Activated B cell treated with CpG ODN at 0.5 μM for 24 hours (primary cell): ENCODE measurements at regions not wholly inside any gene's neighbourhood (a gene's known extent, or its start where the extent isn't known, plus 50 kb on each side); places are given as distances from the start of the nearest gene placed in this dataset.

Experiments used
- ATAC-seq: fragments of 200-7000 bp; cut with Tn5 transposase; one replicate; pipeline ENCODE4 v1.10.0; 2021; ENCODE audit warnings: low read depth, mild to moderate bottlenecking, moderate library complexity
- CTCF ChIA-PET: fragments of 350-600 bp; sonication (Branson Sonifier 250); formaldehyde crosslinking; loops from one replicate; lab custom pipeline; 2021; ENCODE audit warnings: antibody characterized with exemption; lab: Charles Lee
- POLR2A ChIA-PET: fragments of 350-600 bp; sonication (Branson Sonifier 250); formaldehyde crosslinking; loops from one replicate; lab custom pipeline; 2021; ENCODE audit warnings: antibody characterized with exemption; lab: Charles Lee
- DNase-seq: peaks from one replicate; pipeline ENCODE4 v3.0.0; 2022
- H3K27ac Mint-ChIP-seq: one replicate; pipeline ENCODE4 v1.8.0; 2020; ENCODE audit warnings: mixed read lengths
- H3K27me3 Mint-ChIP-seq: one replicate; pipeline ENCODE4 v1.8.0; 2021; ENCODE audit warnings: mixed read lengths
- H3K36me3 Mint-ChIP-seq: one replicate; pipeline ENCODE4 v1.8.0; 2021; ENCODE audit warnings: low read depth, mixed read lengths
- H3K4me1 Mint-ChIP-seq: one replicate; pipeline ENCODE4 v1.8.0; 2021; ENCODE audit warnings: mixed read lengths
- H3K4me3 Mint-ChIP-seq: one replicate; pipeline ENCODE4 v1.8.0; 2020; ENCODE audit warnings: mild to moderate bottlenecking, mixed read lengths
- H3K9me3 Mint-ChIP-seq: one replicate; pipeline ENCODE4 v1.8.0; 2020; ENCODE audit warnings: mixed read lengths
- intact Hi-C: fragments of 100-400 bp; cut with micrococcal nuclease; formaldehyde crosslinking; loops from one replicate; pipeline ENCODE4 v1.15.1; 2024
- TF ChIP-seq, protein P1 (sequence below): fragments of 200-600 bp; IDR thresholded peaks from one replicate; pipeline ENCODE4 v1.8.0; 2022; ENCODE audit warnings: antibody characterized with exemption, mild to moderate bottlenecking

DNA sequence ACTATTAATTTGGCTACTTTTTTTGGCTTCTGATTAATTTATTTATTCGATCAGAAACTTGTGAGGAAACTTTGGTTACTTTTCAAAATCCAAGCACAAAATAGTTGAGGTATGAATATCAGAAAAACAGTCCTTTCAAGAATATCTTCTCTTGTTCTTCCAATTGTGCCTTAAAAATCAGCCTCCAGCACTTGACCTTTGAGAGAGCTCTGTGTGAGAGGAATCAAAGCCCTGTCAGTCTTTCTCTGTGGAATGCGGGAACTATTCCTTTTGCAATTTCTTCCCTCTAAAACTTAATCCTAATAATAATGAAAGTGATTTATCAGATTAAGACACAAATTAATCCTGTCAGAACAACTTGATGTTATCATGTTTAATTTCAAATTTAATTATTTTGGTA is 185.9 kb downstream of the ABHD5 start:
- DNase-seq (no peak), ATAC-seq (no peak)
- Mint-ChIP-seq H3K9me3 (no peaks in the 10 kb centered on the region), H3K36me3 (no peaks in the 10 kb centered on the region), H3K27ac (no peak overlapping the region), H3K27me3 (peaks cover 5% of the 10 kb centered on the region), H3K4me1 (no peaks in the 10 kb centered on the region), H3K4me3 (no peak overlapping the region)
- ChIA-PET POLR2A (no interaction called here), CTCF (no interaction called here)
- intact Hi-C loops = no loop called here
- TF ChIP-seq, protein P1, sequence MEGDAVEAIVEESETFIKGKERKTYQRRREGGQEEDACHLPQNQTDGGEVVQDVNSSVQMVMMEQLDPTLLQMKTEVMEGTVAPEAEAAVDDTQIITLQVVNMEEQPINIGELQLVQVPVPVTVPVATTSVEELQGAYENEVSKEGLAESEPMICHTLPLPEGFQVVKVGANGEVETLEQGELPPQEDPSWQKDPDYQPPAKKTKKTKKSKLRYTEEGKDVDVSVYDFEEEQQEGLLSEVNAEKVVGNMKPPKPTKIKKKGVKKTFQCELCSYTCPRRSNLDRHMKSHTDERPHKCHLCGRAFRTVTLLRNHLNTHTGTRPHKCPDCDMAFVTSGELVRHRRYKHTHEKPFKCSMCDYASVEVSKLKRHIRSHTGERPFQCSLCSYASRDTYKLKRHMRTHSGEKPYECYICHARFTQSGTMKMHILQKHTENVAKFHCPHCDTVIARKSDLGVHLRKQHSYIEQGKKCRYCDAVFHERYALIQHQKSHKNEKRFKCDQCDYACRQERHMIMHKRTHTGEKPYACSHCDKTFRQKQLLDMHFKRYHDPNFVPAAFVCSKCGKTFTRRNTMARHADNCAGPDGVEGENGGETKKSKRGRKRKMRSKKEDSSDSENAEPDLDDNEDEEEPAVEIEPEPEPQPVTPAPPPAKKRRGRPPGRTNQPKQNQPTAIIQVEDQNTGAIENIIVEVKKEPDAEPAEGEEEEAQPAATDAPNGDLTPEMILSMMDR = no peak

- H3K36me3 Mint-ChIP-seq = no peaks in the 10 kb centered on the region
- ATAC-seq (no peak), DNase-seq (no peak)
- H3K4me1 Mint-ChIP-seq = no peaks in the 10 kb centered on the region
- H3K4me3 Mint-ChIP-seq = no peak overlapping the region
- no peak overlapping the region for H3K27ac Mint-ChIP-seq
- H3K27me3 Mint-ChIP-seq = peaks cover 2% of the 10 kb centered on the region
- ChIA-PET CTCF (interaction anchor here (0.9 to 1.7 kb wide), 6 partner anchors 30 to 332 kb away, joined by 3 to 10 read pairs (median 6); no protein-coding TSS in a partner anchor), POLR2A (no interaction called here)
- H3K9me3 Mint-ChIP-seq = no peaks in the 10 kb centered on the region
- intact Hi-C loops = loop anchor here (1.0 to 2.0 kb wide), 4 partner anchors 118 to 335 kb away; no protein-coding TSS in a partner anchor
- TF ChIP-seq, protein P1 = no peak
These were observed 188.4 kb downstream of the ABHD5 start for GRCh38 chr3:43879166-43879565.

DNA sequence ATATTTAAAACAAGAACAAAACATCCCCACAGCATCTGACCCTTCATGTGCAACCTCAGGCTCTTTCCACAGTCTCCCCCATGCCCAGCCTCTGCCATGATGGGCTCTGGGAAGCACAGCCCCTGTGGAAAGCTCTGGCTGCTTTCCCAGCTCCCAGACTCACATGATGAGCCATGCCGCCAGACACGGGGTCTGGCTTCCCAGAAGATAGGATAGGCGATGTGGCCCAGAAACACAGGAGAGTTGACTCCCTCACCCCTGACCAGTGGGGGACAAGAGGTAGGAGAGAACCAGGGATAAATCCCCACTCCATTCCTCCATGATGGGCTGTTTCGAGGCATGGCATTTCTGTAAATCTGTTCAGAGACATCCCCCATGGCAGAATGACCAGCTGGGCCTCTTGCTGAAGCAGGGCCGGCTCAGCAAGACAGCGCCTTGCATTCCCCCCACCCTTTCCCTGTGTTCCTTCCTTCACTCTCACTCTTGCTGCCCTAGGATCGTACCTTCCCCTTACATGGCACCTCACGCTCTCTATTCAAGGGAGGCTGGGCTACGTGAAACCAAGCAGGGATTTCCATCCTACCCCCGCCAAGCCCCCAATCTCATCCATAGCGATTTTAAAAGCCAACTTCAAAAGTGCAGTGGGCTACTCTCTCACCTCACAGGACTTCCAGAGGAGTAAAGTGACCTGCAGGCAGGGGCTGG is 192.4 kb downstream of the ABHD5 start:
- no peaks in the 10 kb centered on the region for H3K4me1 Mint-ChIP-seq
- CTCF ChIA-PET = interaction anchor here (1.5 kb wide), 1 partner anchor 195 kb away, joined by 6 read pairs; no protein-coding TSS in a partner anchor
- H3K36me3 Mint-ChIP-seq = no peaks in the 10 kb centered on the region
- ATAC-seq (no peak), DNase-seq (no peak)
- H3K27ac Mint-ChIP-seq = no peak overlapping the region
- H3K9me3 Mint-ChIP-seq = no peaks in the 10 kb centered on the region
- no peak overlapping the region for H3K4me3 Mint-ChIP-seq
- intact Hi-C loops = no loop called here
- no peaks in the 10 kb centered on the region for H3K27me3 Mint-ChIP-seq
- POLR2A ChIA-PET = no interaction called here
- TF ChIP-seq, protein P1 = no peak

GRCh38 chr3:43883729-43884396 is 193.1 kb downstream of the ABHD5 start:
- no peaks in the 10 kb centered on the region for H3K36me3 Mint-ChIP-seq
- no peaks in the 10 kb centered on the region for H3K4me1 Mint-ChIP-seq
- DNase-seq (no peak), ATAC-seq (no peak)
- ChIA-PET POLR2A (no interaction called here), CTCF (interaction anchor here (1.5 kb wide), 1 partner anchor 194 kb away, joined by 6 read pairs; no protein-coding TSS in a partner anchor)
- no peaks in the 10 kb centered on the region for H3K9me3 Mint-ChIP-seq
- intact Hi-C loops = no loop called here
- no peak overlapping the region for H3K27ac Mint-ChIP-seq
- H3K4me3 Mint-ChIP-seq = no peak overlapping the region
- TF ChIP-seq, protein P1 = no peak
- no peaks in the 10 kb centered on the region for H3K27me3 Mint-ChIP-seq

GRCh38 chr3:43884581-43884980 is 193.8 kb downstream of the ABHD5 start:
- Mint-ChIP-seq H3K4me1 (no peaks in the 10 kb centered on the region), H3K4me3 (no peak overlapping the region), H3K9me3 (no peaks in the 10 kb centered on the region), H3K36me3 (no peaks in the 10 kb centered on the region), H3K27ac (no peak overlapping the region), H3K27me3 (no peaks in the 10 kb centered on the region)
- ChIA-PET POLR2A (no interaction called here), CTCF (interaction anchor here (1.5 kb wide), 1 partner anchor 193 kb away, joined by 6 read pairs; no protein-coding TSS in a partner anchor)
- ATAC-seq (no peak), DNase-seq (no peak)
- intact Hi-C loops = no loop called here
- TF ChIP-seq, protein P1 = no peak
